ENCODE measurements at regions not wholly inside any gene's neighbourhood (a gene's known extent, or its start where the extent isn't known, plus 50 kb on each side); places are given as distances from the start of the nearest gene placed in this dataset.

DNA sequence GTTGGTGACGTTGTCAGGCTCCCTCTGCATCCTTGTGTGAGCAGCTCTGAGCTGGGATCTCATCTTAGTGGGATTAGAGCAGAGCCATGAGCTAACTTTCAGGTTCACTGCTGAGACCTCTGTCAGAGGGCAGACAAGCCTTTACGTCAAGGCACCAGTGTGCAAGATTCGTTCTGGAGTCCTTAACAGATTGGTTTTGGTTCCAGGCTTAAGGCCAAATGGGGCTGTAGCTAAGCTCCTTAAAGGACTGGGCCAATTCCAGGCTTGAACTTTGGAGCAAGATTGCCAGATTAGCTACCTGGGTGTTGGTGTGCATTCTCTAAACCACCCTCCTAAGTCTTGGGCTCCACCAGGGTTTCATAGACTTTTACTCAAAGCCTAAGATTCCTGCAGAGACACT, 52.6 kb upstream of the PDC start:
- Histone ChIP-seq H3K27me3 (ENCODE audit: control insufficient read depth, insufficient read depth, low read length) (no peaks in the 10 kb centered on the region), H3K27ac (ENCODE audit: low read depth, low read length) (no peak overlapping the region), H3K4me3 (ENCODE audit: low read depth, low read length) (no peak overlapping the region), H3K9me3 (ENCODE audit: control insufficient read depth, insufficient read depth, low read length) (no peaks in the 10 kb centered on the region)
- POLR2A ChIA-PET: no interaction called here
- TF ChIP-seq, protein P1, sequence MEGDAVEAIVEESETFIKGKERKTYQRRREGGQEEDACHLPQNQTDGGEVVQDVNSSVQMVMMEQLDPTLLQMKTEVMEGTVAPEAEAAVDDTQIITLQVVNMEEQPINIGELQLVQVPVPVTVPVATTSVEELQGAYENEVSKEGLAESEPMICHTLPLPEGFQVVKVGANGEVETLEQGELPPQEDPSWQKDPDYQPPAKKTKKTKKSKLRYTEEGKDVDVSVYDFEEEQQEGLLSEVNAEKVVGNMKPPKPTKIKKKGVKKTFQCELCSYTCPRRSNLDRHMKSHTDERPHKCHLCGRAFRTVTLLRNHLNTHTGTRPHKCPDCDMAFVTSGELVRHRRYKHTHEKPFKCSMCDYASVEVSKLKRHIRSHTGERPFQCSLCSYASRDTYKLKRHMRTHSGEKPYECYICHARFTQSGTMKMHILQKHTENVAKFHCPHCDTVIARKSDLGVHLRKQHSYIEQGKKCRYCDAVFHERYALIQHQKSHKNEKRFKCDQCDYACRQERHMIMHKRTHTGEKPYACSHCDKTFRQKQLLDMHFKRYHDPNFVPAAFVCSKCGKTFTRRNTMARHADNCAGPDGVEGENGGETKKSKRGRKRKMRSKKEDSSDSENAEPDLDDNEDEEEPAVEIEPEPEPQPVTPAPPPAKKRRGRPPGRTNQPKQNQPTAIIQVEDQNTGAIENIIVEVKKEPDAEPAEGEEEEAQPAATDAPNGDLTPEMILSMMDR (IDR thresholded peaks at IDR 0.05; ENCODE audit: low read depth, low read length): no peak
- no peak for DNase-seq (ENCODE audit: low read depth, low spot score)
- CTCF ChIA-PET: no interaction called here

DNA sequence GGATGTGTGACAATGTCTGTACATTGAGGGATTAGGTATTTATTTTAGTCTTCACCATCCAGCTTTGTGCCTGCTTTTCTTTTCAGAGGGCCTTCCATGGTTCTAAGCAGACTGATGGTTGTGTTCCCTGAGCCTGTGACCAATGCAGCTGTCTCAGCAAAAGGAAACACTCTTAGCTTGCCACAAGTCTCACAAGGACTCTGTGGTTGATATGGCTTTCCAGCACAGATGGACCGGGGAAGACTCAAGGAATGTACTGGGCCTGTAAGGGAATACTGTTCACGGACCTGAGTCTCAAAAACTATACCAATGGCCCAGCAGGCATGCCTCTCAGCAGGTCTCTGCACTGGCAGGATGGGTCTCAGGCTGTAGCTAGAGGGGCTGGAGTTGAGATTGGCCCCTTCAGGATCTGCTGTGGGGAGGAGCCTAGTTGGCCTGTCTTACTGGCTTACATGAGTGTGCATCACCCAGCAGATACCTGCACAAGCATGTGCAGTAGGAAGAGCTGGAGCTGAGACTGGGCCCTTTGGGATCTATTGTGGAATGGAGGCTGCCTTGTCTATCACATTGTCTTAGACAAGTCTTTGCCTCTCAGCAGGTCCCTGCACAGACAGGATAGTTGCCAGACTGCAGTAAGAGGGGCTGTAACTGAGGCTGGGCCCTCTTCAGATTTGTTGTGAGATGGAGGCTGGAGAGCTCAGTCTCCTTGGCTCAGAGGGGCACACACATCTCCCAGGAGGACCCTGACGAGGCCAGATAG, 52.0 kb upstream of the PDC start:
- DNase-seq (ENCODE audit: low read depth, low spot score): no peak
- H3K27me3 ChIP-seq (ENCODE audit: control insufficient read depth, insufficient read depth, low read length): no peaks in the 10 kb centered on the region
- H3K4me3 ChIP-seq (ENCODE audit: low read depth, low read length): no peak overlapping the region
- POLR2A ChIA-PET: no interaction called here
- H3K27ac ChIP-seq (ENCODE audit: low read depth, low read length): no peak overlapping the region
- CTCF ChIA-PET: interaction anchor here (0.9 to 1.3 kb wide), 2 partner anchors 31 to 52 kb away, joined by 3 read pairs; no protein-coding TSS in a partner anchor
- TF ChIP-seq, protein P1 (IDR thresholded peaks at IDR 0.05; ENCODE audit: low read depth, low read length): no peak
- H3K9me3 ChIP-seq (ENCODE audit: control insufficient read depth, insufficient read depth, low read length): no peaks in the 10 kb centered on the region

DNA sequence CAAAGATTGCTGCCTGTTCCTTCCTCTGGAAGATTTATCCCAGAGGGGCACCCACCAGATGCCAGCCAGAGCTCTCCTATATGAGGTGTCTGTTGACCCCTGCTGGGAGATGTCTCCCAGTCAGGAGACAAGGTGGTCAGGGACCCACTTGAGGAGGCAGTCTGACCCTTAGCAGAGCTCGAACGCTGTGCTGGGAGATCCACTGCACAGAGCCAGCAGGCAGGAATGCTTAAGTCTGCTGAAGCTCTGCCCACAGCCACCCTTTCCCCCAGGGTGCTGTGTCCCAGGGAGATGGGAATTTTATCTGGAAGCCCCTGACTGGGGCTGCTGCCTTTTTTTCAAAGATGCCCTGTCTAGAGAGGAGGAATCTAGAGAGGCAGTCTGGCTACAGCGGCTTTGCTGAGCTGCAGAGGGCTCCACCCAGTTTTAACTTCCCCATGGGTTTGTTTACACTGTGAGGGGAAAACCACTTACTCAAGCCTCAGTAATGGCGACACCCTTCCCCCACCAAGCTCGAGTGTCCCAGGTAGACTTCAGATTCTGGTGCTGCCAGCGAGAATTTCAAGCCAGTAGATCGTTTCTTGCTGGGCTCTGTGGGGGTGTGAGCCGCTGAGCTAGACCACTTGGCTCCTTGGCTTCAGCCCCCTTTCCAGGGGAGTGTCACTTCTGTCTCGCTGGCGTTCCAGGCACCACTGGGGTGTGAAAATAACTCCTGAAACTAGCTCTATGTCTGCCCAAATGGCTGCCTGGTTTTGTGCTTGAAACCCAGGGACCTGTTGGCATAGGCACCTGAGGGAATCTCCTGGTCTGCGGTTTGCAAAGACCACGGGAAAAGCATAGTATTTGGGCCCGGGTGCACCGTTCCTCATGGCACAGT, 51.1 kb upstream of the PDC start:
- POLR2A ChIA-PET: no interaction called here
- Histone ChIP-seq H3K4me3 (ENCODE audit: low read depth, low read length) (no peak overlapping the region), H3K27ac (ENCODE audit: low read depth, low read length) (no peak overlapping the region), H3K9me3 (ENCODE audit: control insufficient read depth, insufficient read depth, low read length) (no peaks in the 10 kb centered on the region), H3K27me3 (ENCODE audit: control insufficient read depth, insufficient read depth, low read length) (no peaks in the 10 kb centered on the region)
- CTCF ChIA-PET: interaction anchor here (0.9 to 1.3 kb wide), 2 partner anchors 30 to 53 kb away, joined by 3 read pairs; no protein-coding TSS in a partner anchor
- TF ChIP-seq, protein P1 (IDR thresholded peaks at IDR 0.05; ENCODE audit: low read depth, low read length): no peak
- no peak for DNase-seq (ENCODE audit: low read depth, low spot score)

Measured in AG04450 (cell line).